HG03095 (cell line): ENCODE measurements at regions not wholly inside any gene's neighbourhood (a gene's known extent, or its start where the extent isn't known, plus 50 kb on each side); places are given as distances from the start of the nearest gene placed in this dataset.
"Not testable (repeated sequence)": the region's sequence is repeated elsewhere in the genome, so short reads cannot be mapped to it uniquely, and the experiment has no call there.

Experiments used
- ATAC-seq: cut with Tn5 transposase; IDR thresholded peaks from one replicate; pipeline ENCODE4 v1.9.1; 2021; ENCODE audit warnings: moderate library complexity; ENCODE audit not compliant: unreplicated experiment

DNA sequence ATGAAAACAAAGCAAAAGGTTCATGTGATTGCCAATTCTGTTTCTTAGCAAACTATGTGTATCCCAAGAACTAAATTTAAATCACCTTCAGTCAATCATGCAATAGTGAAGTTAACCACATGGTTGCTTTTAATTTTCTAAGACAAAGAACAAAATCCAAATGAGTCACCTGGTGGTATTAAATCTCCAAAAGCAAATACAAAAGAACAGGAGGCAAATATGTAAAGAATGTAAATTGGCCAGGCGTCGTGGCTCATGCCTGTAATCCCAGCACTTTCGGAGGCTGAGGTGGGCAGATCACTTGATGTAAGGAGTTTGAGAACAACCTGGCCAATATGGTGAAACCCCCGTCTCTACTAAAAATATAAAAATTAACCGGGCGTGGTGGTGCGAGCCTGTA lies 54.2 kb upstream of the PIK3R4 start:
- ATAC-seq, result no peak

- ATAC-seq, result no peak
Measured at GRCh38 chr3:130801473-130801872, 54.8 kb upstream of the PIK3R4 start.

- no peak for ATAC-seq
Measured at GRCh38 chr3:130811557-130811956, 64.9 kb upstream of the PIK3R4 start.

GRCh38 chr3:130814691-130815472 lies 68.3 kb upstream of the PIK3R4 start:
- no peak for ATAC-seq

DNA sequence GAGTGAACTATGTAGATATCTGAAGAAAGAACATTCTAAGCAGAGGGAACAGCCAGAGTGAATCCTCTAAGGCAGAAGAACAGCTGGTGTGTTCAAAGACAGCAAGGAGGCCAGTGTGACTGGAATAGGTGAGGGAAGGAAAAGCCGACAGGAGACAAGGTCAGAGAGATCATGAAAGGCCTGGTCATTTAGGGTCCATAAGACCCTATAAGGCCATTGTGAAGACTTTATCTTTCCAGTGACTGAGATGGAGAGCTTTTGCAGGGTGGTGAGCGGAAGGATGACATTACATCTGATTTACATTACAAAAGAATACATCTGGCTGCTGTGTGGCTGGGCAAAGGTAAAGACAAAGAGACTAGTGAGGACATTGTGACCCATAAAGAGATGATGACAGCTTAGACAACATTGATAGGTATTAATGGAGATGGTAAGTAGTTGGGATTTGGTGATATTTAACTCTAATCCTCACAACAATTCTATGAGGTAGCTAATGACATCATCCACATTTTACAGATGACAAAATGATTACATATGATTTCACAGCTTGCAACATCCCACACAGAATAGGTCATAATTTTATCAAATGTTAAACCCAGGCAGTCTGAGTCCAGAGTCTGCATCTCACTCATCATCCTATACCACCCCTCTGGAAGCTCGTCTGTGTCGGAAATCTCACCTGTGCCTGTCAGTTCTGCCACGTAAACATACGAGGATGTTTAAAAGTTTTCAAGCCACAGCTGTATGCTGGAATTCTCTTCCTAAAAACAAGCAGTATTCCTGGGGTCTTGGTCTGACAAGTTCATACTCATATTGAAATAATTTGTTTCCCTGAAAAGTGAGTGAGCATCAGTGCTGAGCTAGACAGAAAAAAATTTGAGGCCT lies 70.2 kb upstream of the PIK3R4 start:
- no peak for ATAC-seq

DNA sequence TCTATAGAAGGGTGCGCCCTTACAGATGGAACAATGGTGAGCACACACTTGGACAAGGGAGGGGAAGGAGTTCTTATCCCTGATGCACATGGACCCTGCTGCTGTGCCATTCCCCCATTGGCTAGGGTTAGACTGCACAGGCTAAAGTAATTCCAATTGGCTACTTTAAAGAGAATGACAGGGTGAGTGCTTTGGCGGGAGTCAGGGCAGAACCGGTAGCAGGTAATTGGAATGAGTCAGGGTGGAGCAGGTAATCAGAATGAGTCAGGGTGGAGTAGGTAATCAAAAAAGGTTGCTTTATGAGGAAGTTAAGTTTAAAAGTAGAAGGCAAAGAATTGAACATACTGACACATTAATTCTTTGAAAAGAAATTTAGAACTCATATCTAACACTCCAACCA lies 71.4 kb upstream of the PIK3R4 start:
- not testable (repeated sequence) for ATAC-seq

DNA sequence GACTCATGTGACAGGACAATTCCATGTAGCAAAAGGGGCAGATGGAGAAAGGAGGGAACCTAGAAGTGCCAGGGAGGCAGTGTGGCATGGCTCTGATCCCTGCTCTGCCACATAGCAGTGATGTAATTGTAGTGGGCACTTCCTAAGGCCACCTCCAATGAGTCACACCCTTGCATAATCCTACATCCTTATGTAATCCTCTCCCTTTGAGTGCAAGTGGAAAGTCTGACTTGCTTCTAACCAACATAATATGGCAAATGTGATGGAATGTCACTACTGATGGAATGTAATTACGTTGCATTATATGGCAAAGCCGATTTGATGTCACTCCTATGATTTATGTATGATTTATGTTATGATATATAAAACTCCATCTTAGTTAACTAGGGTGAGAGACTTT lies 72.9 kb upstream of the ATP2C1 start:
- ATAC-seq, result no peak

GRCh38 chr3:130821806-130822205 lies 72.1 kb upstream of the ATP2C1 start:
- no peak for ATAC-seq

DNA sequence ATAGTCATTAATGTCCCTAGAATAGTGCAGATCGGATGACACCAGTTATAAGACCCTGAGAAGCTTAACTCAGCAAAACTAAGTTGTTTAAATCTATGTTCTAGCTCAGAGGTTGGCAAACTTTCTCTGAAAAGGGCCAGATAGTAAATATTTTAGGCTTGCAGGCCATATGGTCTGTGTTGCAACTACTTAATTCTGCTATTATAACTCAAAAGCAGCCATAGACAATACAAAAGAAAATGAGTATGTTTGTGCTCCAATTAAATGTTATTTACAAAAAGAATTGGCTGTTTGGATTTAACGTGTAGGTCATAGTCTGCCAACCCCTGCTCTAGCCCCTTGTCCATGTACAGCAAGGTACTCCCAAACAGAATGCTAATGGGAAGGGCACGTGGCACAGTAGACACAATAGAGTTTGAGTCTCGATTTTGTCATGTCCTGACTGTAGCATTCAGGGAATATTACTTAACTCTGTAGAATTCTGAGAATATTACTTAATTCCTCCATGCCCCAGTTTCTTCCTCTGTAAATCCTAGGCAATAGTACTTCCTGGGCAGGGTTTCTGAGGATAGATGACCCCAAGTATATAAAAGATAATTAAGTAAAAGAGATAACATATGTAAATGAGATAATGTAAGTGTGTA lies 70.5 kb upstream of the ATP2C1 start:
- ATAC-seq, result no peak

- ATAC-seq, result no peak
Measured at GRCh38 chr3:130823996-130824395, 69.9 kb upstream of the ATP2C1 start.

DNA sequence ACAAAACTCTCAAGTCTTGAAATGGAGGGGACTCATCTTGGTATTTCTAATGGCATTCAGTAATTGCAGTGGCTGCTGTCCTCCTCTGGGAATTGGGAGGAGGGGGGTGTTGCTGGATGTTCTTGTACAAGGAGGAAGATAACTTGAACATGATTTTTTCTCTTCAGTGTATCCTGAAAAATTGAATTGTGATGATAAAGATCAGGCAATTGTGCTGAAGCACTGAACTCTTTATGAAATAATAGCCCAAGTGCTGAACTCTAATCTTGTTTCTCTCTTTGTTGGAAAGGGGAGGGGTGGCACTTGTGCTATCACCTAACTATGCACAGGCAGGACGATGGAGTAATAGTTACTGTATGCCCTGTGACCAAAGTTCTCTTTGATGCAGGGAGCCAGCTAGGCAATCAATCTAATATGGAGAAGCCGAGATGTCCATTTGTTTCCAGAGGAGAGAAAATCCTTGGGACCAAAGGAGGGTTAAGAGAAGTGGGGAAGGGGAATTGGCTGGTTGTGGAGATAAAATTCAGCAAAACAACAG lies 68.1 kb upstream of the ATP2C1 start:
- ATAC-seq, result no peak

DNA sequence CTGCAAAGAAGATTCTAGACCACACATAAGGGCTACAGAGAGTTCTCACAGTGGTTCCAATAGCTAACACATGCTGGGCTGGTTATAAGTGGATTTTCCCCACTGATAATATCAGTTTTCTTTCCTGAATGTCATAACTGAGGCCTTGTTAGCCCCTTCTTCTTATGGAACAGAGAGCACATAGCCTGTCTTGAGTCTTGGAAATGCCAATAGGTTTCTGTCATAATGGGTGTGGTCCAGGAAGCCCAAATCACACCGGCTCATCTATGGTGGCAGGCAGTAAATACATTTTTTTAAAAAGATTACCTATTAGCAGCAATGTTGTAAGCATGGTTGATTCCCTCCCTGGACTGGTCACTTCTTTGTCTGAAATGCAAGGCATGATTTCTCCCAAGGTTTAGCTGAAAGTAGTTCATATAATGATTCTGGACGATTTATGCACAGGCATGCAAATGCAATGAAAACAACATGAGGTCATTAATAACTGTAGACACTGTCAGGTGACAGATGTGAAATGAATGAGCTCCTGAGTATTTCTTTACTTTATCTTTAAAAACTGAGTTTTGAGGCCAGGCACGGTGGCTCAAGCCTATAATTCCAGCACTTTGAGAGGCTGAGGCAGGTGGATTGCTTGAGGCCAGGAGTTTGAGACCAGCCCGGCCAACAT lies 67.2 kb upstream of the ATP2C1 start:
- no peak for ATAC-seq

DNA sequence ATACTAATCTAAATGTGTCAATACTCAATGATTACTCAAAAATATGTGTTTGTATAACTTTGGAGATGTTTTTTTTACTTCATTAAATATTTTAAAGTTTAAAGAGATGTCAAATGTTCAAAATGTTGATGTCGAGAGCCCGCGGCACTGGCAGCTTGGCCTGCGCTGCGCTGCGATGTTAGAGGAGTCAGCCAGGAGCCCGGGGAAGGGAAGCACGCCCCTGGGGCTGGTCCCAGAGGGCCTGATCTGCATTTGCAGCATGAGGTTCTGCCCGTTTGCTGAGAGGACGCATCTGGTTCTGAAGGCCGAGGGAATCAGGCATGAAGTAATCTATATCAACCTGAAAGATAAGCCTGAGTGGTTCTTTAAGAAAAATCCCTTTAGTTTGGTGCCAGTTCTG lies 66.4 kb upstream of the ATP2C1 start:
- ATAC-seq, result no peak

DNA sequence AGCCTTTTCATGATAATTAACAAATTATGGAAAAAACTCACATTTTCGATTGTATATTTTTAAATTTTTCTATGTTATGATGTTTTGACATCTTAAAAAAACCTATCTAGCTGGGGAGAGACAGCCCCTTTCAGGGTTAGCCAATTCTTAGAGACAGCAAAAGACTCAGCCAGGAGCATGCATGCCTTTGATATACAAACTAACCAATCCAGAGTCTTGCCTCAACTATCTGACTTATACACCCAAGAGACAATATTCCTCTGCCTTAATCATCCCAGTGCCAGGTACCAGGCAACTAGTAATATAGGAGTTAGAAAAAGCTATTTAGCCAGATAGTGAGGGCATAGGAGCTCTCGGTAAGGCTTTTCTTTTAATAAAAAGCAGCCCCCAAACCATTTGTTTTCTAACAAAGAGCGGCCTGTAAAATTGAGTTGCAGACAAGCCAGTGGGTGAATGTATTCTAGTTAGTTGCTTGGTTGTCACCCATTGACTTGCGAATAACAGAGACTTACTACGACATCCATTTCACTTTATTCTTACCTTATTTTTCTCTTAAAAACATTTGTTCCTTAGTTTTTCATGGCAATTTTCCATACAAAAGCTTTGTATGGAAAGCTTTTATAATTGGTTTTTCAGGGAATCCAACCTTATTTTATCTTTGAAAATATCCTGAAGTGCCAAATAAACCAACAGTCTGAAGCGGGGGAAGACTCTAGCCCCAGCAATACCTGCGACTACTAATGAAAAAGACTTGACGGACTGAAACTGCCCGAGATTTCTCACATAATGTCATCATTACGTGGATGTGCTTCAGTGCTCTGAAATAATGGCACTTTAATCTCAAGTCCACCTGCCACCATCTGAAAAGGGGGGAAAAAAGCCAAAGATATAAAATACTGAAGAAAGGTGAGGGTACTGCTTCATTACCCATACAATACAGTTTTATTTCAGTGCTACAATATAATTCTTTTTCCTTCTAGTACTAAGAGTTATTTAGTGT lies 64.6 kb upstream of the ATP2C1 start:
- no peak for ATAC-seq

GRCh38 chr3:130831719-130832400 lies 62.0 kb upstream of the ATP2C1 start:
- no peak for ATAC-seq

DNA sequence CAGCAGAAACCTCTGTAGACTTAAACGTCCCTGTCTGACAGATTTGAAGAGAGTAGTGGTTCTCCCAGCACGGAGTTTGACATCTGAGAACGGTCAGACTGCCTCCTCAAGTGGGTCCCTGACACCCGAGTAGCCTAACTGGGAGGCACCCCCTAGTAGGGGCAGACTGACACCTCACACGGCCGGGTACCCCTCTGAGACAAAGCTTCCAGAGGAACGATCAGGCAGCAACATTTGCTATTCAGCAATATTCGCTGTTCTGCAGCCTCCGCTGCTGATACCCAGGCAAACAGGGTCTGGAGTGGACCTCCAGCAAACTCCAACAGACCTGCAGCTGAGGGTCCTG lies 61.5 kb upstream of the ATP2C1 start:
- ATAC-seq, result not testable (repeated sequence)

DNA sequence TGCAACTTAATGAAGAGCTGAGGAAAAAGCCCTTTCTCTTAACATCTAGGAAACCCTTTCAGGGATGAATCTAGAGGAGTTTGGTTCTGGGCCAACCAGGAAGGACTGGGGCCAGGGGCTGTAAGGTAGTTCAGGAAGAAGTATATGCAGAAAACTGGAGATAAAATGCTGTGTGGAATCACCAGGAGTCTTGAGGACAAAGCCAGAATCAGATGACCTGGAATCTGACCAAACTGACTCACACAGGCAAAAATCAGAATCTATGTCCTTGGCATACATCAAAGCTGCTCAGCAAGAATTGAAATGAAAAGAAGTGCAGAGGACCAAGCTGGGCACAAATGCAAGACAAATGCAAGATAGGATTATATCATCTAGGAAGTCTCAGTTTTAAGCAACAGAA lies 59.4 kb upstream of the ATP2C1 start:
- no peak for ATAC-seq

DNA sequence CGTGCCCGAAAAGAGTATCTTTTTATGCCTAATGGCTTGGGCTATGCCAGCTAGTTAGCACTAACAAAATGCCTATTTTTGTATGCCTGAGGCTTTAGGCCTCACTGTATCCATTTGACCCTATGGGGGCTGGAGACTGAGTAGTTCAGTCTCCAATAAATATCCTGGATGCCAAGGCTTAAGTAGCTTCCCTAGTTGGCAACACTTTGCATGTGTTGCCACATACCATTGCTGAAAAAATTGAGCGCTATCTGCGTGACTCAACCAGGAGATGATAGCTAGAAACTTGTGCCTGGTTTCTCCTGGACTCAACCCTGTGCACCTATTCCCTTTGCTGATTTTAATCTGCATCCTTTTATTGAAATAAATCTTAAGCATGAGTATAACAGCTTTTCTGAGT lies 58.4 kb upstream of the ATP2C1 start:
- no peak for ATAC-seq

DNA sequence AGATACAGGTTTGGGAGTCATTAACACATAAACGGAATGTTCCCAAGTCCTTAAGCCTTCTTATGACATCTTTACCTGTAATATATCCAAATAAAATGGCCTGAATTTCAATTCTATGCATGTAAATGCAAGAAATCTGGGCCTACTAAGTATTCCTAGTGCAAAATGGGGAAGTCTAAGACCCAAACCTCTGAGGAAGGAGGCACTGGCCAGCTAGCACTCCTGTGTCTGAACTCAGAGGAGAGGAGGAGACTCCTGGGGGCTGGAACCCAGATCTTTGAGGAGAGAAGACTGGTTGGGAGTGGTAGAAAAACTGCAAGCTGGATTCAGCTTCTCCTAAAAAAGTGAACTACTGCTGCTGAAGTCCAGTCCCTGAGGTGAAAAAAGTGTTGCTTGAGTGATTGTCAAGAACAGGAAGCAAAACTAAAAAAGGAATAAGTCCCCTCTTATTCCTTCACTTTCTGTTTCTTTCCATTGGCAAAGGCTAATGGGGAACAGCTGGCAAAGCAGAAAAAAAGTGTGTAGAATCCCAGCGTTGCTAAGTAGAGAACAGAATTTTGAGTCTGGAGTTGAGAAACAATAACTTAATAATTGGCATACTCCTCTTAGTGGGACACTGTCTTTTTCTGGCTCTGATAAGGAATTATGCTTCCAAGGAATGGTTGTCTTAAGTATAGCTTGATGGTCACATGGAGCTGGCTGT lies 54.8 kb upstream of the ATP2C1 start:
- no peak for ATAC-seq
